Peyer's patch (tissue), 4 donors: ENCODE measurements at regions not wholly inside any gene's neighbourhood (a gene's known extent, or its start where the extent isn't known, plus 50 kb on each side); places are given as distances from the start of the nearest gene placed in this dataset.

Source experiments
- CTCF ChIP-seq, 6 experiments: fragments of 450-650 bp in 4 of 6; fragments of 200-600 bp in 2 of 6; sonication (generic) in 1 of 6; IDR thresholded peaks; one replicate each; pipeline ENCODE4 v1.5.1; 2017 to 2019; ENCODE audit warnings: antibody characterized with exemption in 6 of 6, mild to moderate bottlenecking in 3 of 6, moderate library complexity in 1 of 6
- POLR2A ChIP-seq, 2 donors: fragments of 450-650 bp; IDR thresholded peaks; one replicate each; pipeline ENCODE4 v1.5.1; 2017; ENCODE audit warnings: antibody characterized with exemption in 2 of 2, mild to moderate bottlenecking in 2 of 2, moderate library complexity in 2 of 2

GRCh38 chr7:22588351-22588750, 88.4 kb upstream of the STEAP1B start:
- TF ChIP-seq CTCF (IDR thresholded peaks at IDR 0.05): no peak
- no peak for TF ChIP-seq POLR2A (IDR thresholded peaks at IDR 0.05)
